ENCODE measurements at regions not wholly inside any gene's neighbourhood (a gene's known extent, or its start where the extent isn't known, plus 50 kb on each side); places are given as distances from the start of the nearest gene placed in this dataset.

DNA sequence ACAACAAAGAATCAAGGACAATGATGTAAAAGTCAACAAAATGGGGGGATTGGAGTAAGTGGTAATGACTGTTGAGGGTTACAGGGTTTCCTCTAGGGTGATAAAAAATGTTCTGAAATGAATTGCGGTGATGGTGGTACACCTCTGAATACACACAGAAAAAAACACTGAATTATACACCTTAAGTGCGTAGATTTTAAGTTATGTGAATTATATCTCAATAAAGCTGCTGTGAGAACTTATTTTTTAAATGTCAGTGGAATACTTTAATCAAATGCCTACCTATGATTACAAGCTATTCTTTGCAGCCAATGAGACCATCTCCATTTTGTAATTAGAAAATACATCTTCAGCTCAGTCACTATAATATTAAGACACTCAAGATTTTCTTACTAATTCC lies 53.5 kb downstream of the ZNF608 start:
- no peaks in the 10 kb centered on the region for H3K4me1 ChIP-seq
- intact Hi-C loops (cut with DNase I), result no loop called here
- DNase-seq, result no peak
- no peak overlapping the region for H3K9ac ChIP-seq (ENCODE audit: low read depth in 2 of 2, low read length in 2 of 2)
- TF ChIP-seq, protein P1, sequence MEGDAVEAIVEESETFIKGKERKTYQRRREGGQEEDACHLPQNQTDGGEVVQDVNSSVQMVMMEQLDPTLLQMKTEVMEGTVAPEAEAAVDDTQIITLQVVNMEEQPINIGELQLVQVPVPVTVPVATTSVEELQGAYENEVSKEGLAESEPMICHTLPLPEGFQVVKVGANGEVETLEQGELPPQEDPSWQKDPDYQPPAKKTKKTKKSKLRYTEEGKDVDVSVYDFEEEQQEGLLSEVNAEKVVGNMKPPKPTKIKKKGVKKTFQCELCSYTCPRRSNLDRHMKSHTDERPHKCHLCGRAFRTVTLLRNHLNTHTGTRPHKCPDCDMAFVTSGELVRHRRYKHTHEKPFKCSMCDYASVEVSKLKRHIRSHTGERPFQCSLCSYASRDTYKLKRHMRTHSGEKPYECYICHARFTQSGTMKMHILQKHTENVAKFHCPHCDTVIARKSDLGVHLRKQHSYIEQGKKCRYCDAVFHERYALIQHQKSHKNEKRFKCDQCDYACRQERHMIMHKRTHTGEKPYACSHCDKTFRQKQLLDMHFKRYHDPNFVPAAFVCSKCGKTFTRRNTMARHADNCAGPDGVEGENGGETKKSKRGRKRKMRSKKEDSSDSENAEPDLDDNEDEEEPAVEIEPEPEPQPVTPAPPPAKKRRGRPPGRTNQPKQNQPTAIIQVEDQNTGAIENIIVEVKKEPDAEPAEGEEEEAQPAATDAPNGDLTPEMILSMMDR (IDR thresholded peaks at IDR 0.05), result no peak
- no peaks in the 10 kb centered on the region for H3K36me3 ChIP-seq
- no peak overlapping the region for H3K27ac ChIP-seq
- H3K27me3 ChIP-seq, result no peaks in the 10 kb centered on the region
- H3K9me3 ChIP-seq, result no peaks in the 10 kb centered on the region
- no peak overlapping the region for H3K4me3 ChIP-seq

DNA sequence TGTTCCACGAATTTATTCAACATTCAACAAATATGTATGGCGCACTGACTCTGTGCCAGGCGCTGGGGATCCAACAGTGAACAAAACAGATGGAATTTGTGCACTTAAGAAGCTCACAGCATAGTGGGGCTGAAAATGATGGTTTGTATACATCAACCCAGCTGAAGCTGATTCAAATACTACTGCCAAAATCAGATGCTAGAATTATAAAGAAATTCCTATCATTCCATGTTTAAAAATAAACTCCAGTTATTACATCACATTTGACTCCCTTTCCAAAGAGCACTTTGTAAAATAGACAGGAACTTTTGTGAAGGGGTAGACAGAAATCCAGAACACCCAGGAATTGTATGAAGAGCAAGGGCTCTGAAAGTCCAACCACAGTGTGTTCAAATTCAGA lies 54.1 kb downstream of the ZNF608 start:
- Histone ChIP-seq H3K9ac (ENCODE audit: low read depth in 2 of 2, low read length in 2 of 2) (no peak overlapping the region), H3K27ac (no peak overlapping the region), H3K36me3 (no peaks in the 10 kb centered on the region), H3K4me1 (no peaks in the 10 kb centered on the region), H3K9me3 (no peaks in the 10 kb centered on the region), H3K27me3 (no peaks in the 10 kb centered on the region), H3K4me3 (no peak overlapping the region)
- DNase-seq, result no peak
- TF ChIP-seq, protein P1 (IDR thresholded peaks at IDR 0.05), result no peak
- intact Hi-C loops (cut with DNase I), result no loop called here

DNA sequence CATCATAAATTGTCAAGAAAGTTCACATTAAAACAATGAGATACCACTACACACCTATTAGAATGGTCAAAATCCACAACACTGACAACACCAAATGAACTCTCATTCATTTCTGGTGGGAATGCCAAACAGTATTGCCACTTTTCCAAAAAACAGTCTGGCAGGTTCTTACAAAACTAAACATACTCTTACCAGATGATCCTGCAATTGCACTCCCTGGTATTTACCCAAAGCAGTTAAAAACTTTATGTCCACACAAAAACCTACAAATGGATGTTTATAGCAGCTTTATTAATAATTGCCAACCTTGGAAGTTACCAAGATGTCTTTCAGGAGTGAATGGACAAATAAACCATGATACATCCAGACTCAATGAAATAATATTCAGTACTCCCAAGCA lies 56.8 kb downstream of the ZNF608 start:
- Histone ChIP-seq H3K27me3 (no peaks in the 10 kb centered on the region), H3K27ac (no peak overlapping the region), H3K4me3 (no peak overlapping the region), H3K9me3 (no peaks in the 10 kb centered on the region), H3K9ac (ENCODE audit: low read depth in 2 of 2, low read length in 2 of 2) (no peak overlapping the region), H3K36me3 (no peaks in the 10 kb centered on the region), H3K4me1 (no peaks in the 10 kb centered on the region)
- intact Hi-C loops (cut with DNase I), result no loop called here
- DNase-seq, result no peak
- TF ChIP-seq, protein P1 (IDR thresholded peaks at IDR 0.05), result no peak

DNA sequence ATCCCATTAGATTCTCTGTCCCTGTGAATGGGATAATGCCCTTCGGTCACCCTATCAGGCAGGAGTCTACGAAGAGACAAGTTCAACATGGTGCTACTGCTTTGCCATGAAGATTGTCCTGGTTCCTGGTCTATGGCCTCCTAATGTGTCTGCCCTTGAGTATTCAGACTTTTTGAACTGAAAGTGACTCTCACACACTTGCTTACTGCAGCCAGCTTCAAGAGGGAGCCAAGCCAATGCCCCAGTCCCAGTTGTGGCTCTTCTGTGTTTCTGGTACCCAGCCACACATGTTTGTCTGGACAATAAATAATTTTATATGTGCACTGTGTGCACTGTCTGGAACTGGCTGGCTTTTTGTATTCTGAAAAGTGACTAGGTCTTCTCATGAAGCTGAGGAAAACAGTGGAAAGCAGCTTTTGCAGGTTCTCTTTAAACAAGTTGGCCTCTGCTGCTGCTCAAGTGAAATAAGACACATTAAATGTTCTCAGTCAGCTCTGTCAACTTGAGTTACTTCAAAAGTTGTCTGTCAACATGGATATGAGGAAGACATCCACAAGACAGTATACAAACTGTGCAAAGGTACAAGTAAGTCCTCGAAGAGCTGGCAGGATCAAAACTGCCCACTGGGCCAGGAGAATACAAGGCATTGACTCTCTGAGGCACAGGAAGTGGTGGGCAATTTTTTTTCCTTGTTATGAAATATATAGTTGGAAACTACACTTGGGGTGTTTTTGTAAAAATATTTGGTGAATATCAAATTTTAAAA lies 60.0 kb downstream of the ZNF608 start:
- intact Hi-C loops (cut with DNase I), result no loop called here

DNA sequence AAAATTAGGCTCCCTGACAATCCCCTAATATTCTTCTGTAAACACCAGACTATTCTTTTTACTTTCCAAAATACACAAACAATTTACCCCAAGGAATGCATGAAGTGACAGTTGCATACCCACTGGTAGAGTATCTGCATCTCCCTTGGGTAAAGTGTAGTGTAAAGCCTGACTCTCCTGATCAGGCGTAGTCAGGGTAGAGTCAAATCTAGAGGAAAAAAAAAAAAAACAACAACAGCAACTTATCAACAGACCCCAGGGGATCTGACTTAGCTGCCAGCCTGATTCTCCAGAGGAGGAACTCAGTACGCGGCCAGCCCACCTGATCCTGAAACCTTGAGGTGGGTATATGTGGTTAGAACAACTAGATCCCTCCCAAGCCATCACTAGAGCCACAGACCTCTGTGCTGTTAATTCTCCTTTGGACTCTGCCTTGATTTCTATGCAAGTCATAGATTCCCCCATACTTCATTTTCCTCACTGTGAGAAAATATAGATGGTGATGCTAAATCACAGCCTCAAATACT lies 61.0 kb downstream of the ZNF608 start:
- no peak overlapping the region for H3K9ac ChIP-seq (ENCODE audit: low read depth in 2 of 2, low read length in 2 of 2)
- no peak for DNase-seq
- no peak overlapping the region for H3K4me3 ChIP-seq
- H3K27me3 ChIP-seq, result no peaks in the 10 kb centered on the region
- no peaks in the 10 kb centered on the region for H3K9me3 ChIP-seq
- intact Hi-C loops (cut with DNase I), result no loop called here
- H3K4me1 ChIP-seq, result no peaks in the 10 kb centered on the region
- H3K36me3 ChIP-seq, result no peaks in the 10 kb centered on the region
- H3K27ac ChIP-seq, result no peak overlapping the region
- TF ChIP-seq, protein P1 (IDR thresholded peaks at IDR 0.05), result no peak

More for the DNA sequence above, 60.0 kb downstream of the ZNF608 start:
- Histone ChIP-seq H3K4me1 (no peaks in the 10 kb centered on the region), H3K27ac (no peak overlapping the region), H3K9me3 (no peaks in the 10 kb centered on the region), H3K36me3 (no peaks in the 10 kb centered on the region), H3K27me3 (no peaks in the 10 kb centered on the region), H3K9ac (ENCODE audit: low read depth in 2 of 2, low read length in 2 of 2) (no peak overlapping the region), H3K4me3 (no peak overlapping the region)
- no peak for DNase-seq
- TF ChIP-seq, protein P1 (IDR thresholded peaks at IDR 0.05), result no peak

All from colonic mucosa (tissue), 4 donors.